ENCODE measurements at regions not wholly inside any gene's neighbourhood (a gene's known extent, or its start where the extent isn't known, plus 50 kb on each side); places are given as distances from the start of the nearest gene placed in this dataset.

GRCh38 chr19:28492621-28493020 is 720.3 kb downstream of the UQCRFS1 start:
- no peak for DNase-seq

- no peak for DNase-seq
These were observed 720.8 kb downstream of the UQCRFS1 start for GRCh38 chr19:28492201-28492600.

GRCh38 chr19:28489776-28490175 is 723.2 kb downstream of the UQCRFS1 start:
- no peak for DNase-seq

GRCh38 chr19:28489126-28489660 is 723.8 kb downstream of the UQCRFS1 start:
- DNase-seq, result no peak

GRCh38 chr19:28487999-28488398 is 725.0 kb downstream of the UQCRFS1 start:
- DNase-seq, result no peak

GRCh38 chr19:28486926-28487325 is 726.0 kb downstream of the UQCRFS1 start:
- DNase-seq, result no peak

GRCh38 chr19:28486473-28486872 is 726.5 kb downstream of the UQCRFS1 start:
- no peak for DNase-seq

- DNase-seq, result no peak
These were observed 727.7 kb downstream of the UQCRFS1 start for GRCh38 chr19:28485292-28485691.

- no peak for DNase-seq
These were observed 729.8 kb downstream of the UQCRFS1 start for GRCh38 chr19:28483197-28483596.

- no peak for DNase-seq
These were observed 730.7 kb downstream of the UQCRFS1 start for GRCh38 chr19:28482221-28482620.

GRCh38 chr19:28481674-28482073 is 731.3 kb downstream of the UQCRFS1 start:
- no peak for DNase-seq

- DNase-seq, result no peak
These were observed 737.4 kb downstream of the UQCRFS1 start for GRCh38 chr19:28475525-28475924.

GRCh38 chr19:28472843-28473242 is 740.1 kb downstream of the UQCRFS1 start:
- DNase-seq, result no peak

GRCh38 chr19:28471731-28472510 is 741.0 kb downstream of the UQCRFS1 start:
- DNase-seq, result no peak

GRCh38 chr19:28469544-28469943 is 743.4 kb downstream of the UQCRFS1 start:
- DNase-seq, result no peak

- DNase-seq, result peak; percentile 25
These were observed 744.1 kb downstream of the UQCRFS1 start for GRCh38 chr19:28468701-28469459.

GRCh38 chr19:28466107-28467045 is 746.6 kb downstream of the UQCRFS1 start:
- DNase-seq, result peak; percentile 67

GRCh38 chr19:28465371-28466086 is 747.4 kb downstream of the UQCRFS1 start:
- no peak for DNase-seq

- DNase-seq, result no peak
These were observed 749.4 kb downstream of the UQCRFS1 start for GRCh38 chr19:28463493-28464053.

GRCh38 chr19:28457620-28458019 is 755.3 kb downstream of the UQCRFS1 start:
- no peak for DNase-seq

- DNase-seq, result no peak
These were observed 756.1 kb downstream of the UQCRFS1 start for GRCh38 chr19:28456708-28457320.
